Mesodermal cell (in vitro differentiated cells): ENCODE measurements at regions not wholly inside any gene's neighbourhood (a gene's known extent, or its start where the extent isn't known, plus 50 kb on each side); places are given as distances from the start of the nearest gene placed in this dataset.

Experiments
- H3K27ac ChIP-seq: 2 replicates; pipeline ENCODE4 v1.7.0; 2013; ENCODE audit warnings: mild to moderate bottlenecking, low read depth, low read length, moderate library complexity; ENCODE audit not compliant: severe bottlenecking
- H3K36me3 ChIP-seq: 2 replicates; pipeline ENCODE4 v1.7.1; 2013; ENCODE audit warnings: mild to moderate bottlenecking, low read length, moderate library complexity; ENCODE audit not compliant: control insufficient read depth, insufficient read depth
- H3K4me1 ChIP-seq: one replicate; pipeline ENCODE4 v1.7.1; 2013; ENCODE audit warnings: mild to moderate bottlenecking, low read length; ENCODE audit not compliant: insufficient read depth, control insufficient read depth, poor library complexity, severe bottlenecking
- H3K4me3 ChIP-seq: 2 replicates; pipeline ENCODE4 v1.7.0; 2013; ENCODE audit warnings: low read length, control low read depth, mild to moderate bottlenecking; ENCODE audit not compliant: insufficient read depth, poor library complexity, severe bottlenecking; ENCODE audit errors: extremely low read depth
- H3K9me3 ChIP-seq: 2 replicates; pipeline ENCODE4 v1.7.1; 2013; ENCODE audit warnings: mild to moderate bottlenecking, low read length, moderate library complexity; ENCODE audit not compliant: control insufficient read depth
- WGBS, 2 experiments: methylation state at CpG; one replicate each; pipeline ENCODE4 v1.1.5; 2013; ENCODE audit warnings: missing lambda C conversion rate in 2 of 2; ENCODE audit not compliant: insufficient coverage in 2 of 2; 5-methylcytosine and 5-hydroxymethylcytosine counted together

DNA sequence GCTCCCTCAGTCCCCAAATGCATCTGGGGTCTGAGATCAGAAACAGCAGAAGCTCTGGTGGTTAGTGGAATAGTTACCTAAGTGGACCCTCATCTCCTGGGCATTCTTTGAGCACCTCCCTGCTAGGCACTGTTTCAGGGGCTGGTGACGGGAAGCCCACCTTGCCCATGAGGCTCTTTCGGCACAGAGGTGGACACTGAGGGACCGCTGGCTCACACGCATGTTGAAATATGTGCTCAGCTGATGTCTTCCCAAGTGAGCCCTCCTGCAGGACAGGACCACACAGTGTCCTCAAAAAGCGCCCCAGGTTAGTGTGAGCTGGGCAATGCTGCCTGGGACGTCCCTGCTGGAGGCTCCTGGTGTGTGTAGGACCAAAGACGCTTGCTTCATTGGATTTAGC is 1379.9 kb downstream of the TBC1D22A start:
- no peaks in the 10 kb centered on the region for H3K36me3 ChIP-seq
- no peak overlapping the region for H3K4me3 ChIP-seq
- H3K27ac ChIP-seq = no peak overlapping the region
- H3K9me3 ChIP-seq = no peaks in the 10 kb centered on the region
- 85 to 89% methylated on average over 7 of the region's 7 CpGs for WGBS, 2 experiments
- no peaks in the 10 kb centered on the region for H3K4me1 ChIP-seq

DNA sequence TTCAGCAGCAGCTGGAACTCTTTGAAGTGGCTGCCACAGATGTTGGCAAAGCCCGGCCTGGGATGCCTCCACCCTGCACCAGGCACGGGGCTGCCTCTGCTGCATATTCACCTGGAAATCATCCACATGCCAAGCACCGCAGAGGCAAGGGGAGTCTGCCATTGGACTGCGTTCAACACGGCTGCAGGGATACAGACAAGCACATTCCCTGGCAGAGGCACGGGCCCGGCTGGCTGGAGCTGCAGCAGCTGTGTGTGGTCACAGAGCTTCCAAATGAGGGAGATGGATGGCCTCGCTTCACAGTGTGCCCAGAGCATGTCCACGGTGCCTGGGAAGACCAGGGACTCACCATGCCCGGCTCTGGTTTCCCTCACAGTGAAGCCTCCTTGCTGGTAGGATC is 1378.9 kb downstream of the TBC1D22A start:
- Histone ChIP-seq H3K27ac (no peak overlapping the region), H3K36me3 (no peaks in the 10 kb centered on the region), H3K9me3 (no peaks in the 10 kb centered on the region), H3K4me1 (no peaks in the 10 kb centered on the region), H3K4me3 (no peak overlapping the region)
- WGBS, 2 experiments = 87 to 93% methylated on average over 9 of the region's 10 CpGs

DNA sequence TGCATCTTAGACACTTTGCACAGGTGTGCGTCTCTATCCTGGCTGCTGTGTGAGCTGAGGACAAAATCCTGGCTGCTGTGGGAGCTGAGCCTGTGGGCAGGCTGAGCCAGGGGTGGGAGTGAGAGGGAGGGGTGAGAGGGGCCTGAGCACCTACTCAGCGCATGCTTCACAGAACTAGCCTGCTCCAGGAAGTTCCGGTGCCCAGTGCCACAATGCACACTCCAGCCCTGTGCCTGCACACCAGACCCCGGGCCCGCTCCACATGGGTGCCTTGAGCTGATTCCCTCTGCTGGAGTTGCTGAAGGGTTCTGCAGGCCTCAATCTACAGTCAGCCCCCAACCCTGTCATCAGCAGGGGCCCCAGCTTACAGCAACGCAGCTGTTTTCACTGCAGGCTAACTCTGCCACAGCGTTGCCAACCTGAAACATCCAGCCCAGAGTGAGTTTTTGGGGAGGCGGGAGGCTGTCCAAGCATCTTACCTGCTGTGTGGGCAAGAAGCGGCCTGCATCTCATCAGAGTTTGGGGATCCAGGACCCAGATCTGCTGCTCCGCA is 1377.9 kb downstream of the TBC1D22A start:
- no peak overlapping the region for H3K27ac ChIP-seq
- 88 to 100% methylated on average over 6 to 10 of the region's 10 CpGs for WGBS, 2 experiments
- H3K9me3 ChIP-seq = no peaks in the 10 kb centered on the region
- H3K4me3 ChIP-seq = no peak overlapping the region
- no peaks in the 10 kb centered on the region for H3K4me1 ChIP-seq
- no peaks in the 10 kb centered on the region for H3K36me3 ChIP-seq

DNA sequence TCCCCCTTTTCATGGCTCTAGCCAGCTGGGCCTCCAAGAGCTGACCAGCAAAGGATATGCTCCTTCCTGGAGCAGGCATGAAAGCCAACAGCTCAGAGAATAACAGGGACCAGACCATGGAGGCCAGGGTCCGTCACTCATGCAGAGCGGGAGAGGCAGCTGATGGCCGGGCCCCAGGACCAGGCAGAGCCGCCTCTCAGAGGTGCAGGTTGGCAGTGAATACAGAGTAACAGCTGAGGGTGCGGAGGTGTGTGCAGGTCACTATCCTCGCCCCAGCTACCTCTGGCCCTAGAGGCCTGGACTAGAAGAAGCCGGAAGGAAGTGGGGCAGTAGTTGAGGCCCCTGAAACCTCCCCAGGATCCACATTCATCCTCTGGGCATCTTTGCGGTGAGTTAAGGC is 1377.3 kb downstream of the TBC1D22A start:
- Histone ChIP-seq H3K4me3 (no peak overlapping the region), H3K36me3 (no peaks in the 10 kb centered on the region), H3K9me3 (no peaks in the 10 kb centered on the region), H3K27ac (no peak overlapping the region), H3K4me1 (no peaks in the 10 kb centered on the region)
- WGBS, 2 experiments = 81 to 83% methylated on average over 7 of the region's 8 CpGs

DNA sequence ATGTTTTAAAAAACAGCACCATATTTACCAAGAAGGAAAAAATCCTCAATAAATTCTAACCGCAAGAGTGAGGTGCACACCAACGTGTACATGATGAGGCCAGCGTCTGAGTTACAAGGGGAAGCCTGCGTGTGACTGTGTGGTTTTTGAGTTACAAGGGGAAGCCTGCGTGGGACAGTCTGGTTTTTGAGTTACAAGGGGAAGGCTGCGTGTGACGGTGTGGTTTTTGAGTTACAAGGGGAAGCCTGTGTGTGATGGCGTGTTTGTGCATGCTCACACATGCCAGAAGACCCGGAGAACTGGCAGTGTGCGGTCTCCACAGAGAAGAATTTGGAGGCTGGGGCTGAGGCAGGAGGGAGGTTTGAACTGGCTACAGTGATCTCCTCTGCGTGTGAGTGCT is 1376.4 kb downstream of the TBC1D22A start:
- WGBS, 2 experiments = 90 to 94% methylated on average over 7 to 9 of the region's 11 CpGs
- no peak overlapping the region for H3K27ac ChIP-seq
- no peaks in the 10 kb centered on the region for H3K4me1 ChIP-seq
- H3K4me3 ChIP-seq = no peak overlapping the region
- H3K36me3 ChIP-seq = no peaks in the 10 kb centered on the region
- peaks cover 4% of the 10 kb centered on the region for H3K9me3 ChIP-seq

DNA sequence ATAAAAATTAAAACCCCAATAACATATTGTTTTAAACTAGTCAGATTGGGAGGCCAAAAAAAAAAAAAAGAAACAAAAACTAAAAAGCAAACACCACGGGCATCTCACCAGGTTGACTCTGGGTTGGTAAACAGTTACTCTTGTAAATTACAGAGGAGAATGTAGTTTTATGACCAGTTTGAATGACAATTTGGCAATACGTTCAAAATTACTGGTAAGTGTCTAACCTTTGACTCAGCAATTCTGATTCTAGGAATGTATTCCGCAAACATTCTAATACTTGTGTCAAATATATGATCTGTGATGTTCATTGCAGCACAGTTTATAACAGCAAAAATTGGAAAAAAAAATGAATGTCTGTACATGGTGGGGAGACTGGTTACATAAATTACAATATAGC is 1376.0 kb downstream of the TBC1D22A start:
- Histone ChIP-seq H3K9me3 (peaks cover 6% of the 10 kb centered on the region), H3K27ac (no peak overlapping the region), H3K4me1 (no peaks in the 10 kb centered on the region), H3K36me3 (no peaks in the 10 kb centered on the region), H3K4me3 (no peak overlapping the region)
- no CpG with 5 or more reads among the region's 3 CpGs for WGBS, 2 experiments

DNA sequence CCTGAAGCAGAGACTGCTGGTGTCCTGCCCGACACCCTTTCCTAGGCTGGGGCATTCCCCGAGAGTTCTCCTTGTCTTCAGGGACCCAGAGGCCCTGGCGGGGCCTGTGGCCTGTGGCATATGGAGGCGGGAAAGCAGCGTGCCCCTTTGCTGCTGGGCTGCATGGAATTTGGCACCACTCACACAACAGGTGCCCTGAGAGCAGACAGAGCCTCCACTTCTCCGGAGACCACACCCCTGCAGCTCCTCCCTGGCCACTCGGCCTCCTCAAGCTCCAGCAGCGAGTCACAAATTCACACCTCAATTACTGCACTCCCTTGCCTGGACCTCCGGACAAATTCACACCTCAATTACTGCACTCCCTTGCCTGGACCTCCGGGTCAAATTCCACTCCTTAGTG is 1375.2 kb downstream of the TBC1D22A start:
- H3K36me3 ChIP-seq = no peaks in the 10 kb centered on the region
- no peak overlapping the region for H3K27ac ChIP-seq
- H3K9me3 ChIP-seq = peaks cover 6% of the 10 kb centered on the region
- no peak overlapping the region for H3K4me3 ChIP-seq
- WGBS, 2 experiments = 48 to 79% methylated on average over 4 to 7 of the region's 10 CpGs
- no peaks in the 10 kb centered on the region for H3K4me1 ChIP-seq

DNA sequence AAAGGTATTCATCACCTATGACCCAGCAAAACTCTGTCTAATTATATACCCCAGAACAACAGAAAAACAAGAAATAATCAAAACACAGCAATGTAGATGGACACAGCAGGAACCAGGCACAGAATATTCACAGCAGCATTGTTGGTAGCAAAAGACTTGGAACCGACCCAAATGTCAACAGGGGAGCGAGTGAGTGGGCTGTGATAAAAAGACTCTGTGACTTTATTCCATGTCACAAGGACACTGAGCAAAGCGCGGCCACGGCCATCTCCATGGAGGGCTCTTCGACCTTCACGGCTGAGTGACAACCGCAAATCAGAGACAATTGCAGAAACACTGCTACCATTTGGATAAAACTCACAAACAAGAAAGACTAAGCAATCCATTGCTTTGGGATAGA is 1373.1 kb downstream of the TBC1D22A start:
- no peak overlapping the region for H3K27ac ChIP-seq
- H3K4me1 ChIP-seq = no peaks in the 10 kb centered on the region
- peaks cover 6% of the 10 kb centered on the region for H3K9me3 ChIP-seq
- H3K4me3 ChIP-seq = no peak overlapping the region
- H3K36me3 ChIP-seq = no peaks in the 10 kb centered on the region
- 85 to 91% methylated on average over 8 of the region's 8 CpGs for WGBS, 2 experiments

DNA sequence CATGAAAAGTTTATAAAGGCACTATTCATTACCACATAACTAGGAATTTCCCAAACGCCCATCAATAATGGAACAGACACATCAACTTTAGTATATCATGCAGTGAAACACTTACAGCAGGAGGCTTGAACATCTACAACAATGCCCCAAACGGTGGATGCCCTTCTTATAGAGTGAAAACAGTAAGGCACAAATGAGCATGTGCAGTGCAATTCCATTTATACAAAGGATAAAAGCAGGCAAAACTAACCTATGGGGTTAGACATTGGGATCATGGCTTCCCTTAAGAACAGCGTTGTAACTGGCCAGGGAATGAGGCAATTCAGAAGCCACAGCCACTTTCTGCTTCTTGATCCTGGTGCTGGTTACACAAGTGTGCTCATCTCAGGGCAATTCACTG is 1363.0 kb downstream of the TBC1D22A start:
- 81 to 92% methylated on average over 2 of the region's 3 CpGs for WGBS, 2 experiments
- Histone ChIP-seq H3K9me3 (no peaks in the 10 kb centered on the region), H3K36me3 (no peaks in the 10 kb centered on the region), H3K4me1 (no peaks in the 10 kb centered on the region), H3K4me3 (no peak overlapping the region), H3K27ac (no peak overlapping the region)

DNA sequence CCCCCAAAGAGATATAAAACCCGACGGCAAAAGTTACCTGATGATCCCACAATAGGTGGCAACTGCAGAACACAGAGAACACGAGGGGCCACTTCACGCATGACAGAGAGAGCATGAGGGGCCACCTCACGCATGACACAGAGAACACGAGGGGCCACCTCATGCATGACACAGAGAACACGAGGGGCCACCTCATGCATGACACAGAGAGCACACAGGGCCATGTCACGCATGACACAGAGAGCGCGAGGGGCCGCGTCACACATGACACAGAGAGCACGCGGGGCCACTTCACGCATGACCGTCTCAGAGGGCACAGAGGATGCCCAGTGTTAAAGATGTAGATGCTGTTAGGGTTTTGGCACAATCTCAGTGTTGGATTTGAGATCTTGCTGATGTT is 1359.5 kb downstream of the TBC1D22A start:
- Histone ChIP-seq H3K4me3 (no peak overlapping the region), H3K36me3 (no peaks in the 10 kb centered on the region), H3K4me1 (no peaks in the 10 kb centered on the region), H3K9me3 (no peaks in the 10 kb centered on the region), H3K27ac (no peak overlapping the region)
- 82 to 96% methylated on average over 14 of the region's 16 CpGs for WGBS, 2 experiments

DNA sequence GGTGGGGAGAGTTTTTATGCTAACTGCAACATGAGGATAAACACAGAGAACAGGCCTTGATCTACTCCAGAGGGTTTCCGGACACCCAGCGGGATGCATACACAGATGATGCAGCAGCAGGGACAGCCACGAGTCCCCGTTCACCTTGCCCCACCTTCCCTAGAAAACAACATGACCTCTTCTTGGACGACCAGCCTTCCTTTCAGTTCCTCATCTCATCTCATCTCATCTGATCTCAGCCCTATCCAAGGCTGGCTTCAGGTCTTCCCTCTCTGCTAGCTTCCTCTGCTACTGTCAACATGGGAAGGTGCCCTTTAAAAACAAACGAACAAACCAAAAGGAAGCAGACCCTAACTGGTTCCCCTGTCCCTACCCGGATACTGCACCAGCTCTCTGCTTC is 1356.2 kb downstream of the TBC1D22A start:
- H3K4me1 ChIP-seq = no peaks in the 10 kb centered on the region
- H3K36me3 ChIP-seq = no peaks in the 10 kb centered on the region
- no peak overlapping the region for H3K4me3 ChIP-seq
- WGBS, 2 experiments = 91 to 93% methylated on average over 5 to 7 of the region's 7 CpGs
- no peak overlapping the region for H3K27ac ChIP-seq
- H3K9me3 ChIP-seq = no peaks in the 10 kb centered on the region
